HTR-8/SVneo (cell line): ENCODE measurements at regions not wholly inside any gene's neighbourhood (a gene's known extent, or its start where the extent isn't known, plus 50 kb on each side); places are given as distances from the start of the nearest gene placed in this dataset.

Source experiments
- DNase-seq: peaks from one replicate; pipeline ENCODE4 v3.0.0; 2011; ENCODE audit warnings: low spot score, mixed read lengths; ENCODE audit not compliant: insufficient read length
- FAIRE-seq: peaks from 2 replicates; lab custom pipeline; 2011; peaks lifted over from hg19 to GRCh38; lab: Jason Lieb, UNC

- no peak for FAIRE-seq
- DNase-seq = no peak
Measured at GRCh38 chr12:41795051-41795600, 349.5 kb downstream of the GXYLT1 start.

GRCh38 chr12:41794336-41794735 is 350.3 kb downstream of the GXYLT1 start:
- FAIRE-seq = no peak
- no peak for DNase-seq

GRCh38 chr12:41784957-41785356 is 359.7 kb downstream of the GXYLT1 start:
- DNase-seq = no peak
- FAIRE-seq = no peak

GRCh38 chr12:41778934-41779333 is 365.7 kb downstream of the GXYLT1 start:
- FAIRE-seq (no peak), DNase-seq (no peak)

GRCh38 chr12:41777064-41777790 is 367.4 kb downstream of the GXYLT1 start:
- DNase-seq = no peak
- FAIRE-seq = no peak

- no peak for DNase-seq
- FAIRE-seq = no peak
Measured at GRCh38 chr12:41772478-41772877, 372.2 kb downstream of the GXYLT1 start.

GRCh38 chr12:41769810-41770209 is 374.9 kb downstream of the GXYLT1 start:
- FAIRE-seq (no peak), DNase-seq (no peak)

GRCh38 chr12:41768456-41768855 is 376.2 kb downstream of the GXYLT1 start:
- DNase-seq (no peak), FAIRE-seq (no peak)

GRCh38 chr12:41762691-41763090 is 382.0 kb downstream of the GXYLT1 start:
- DNase-seq (no peak), FAIRE-seq (no peak)

GRCh38 chr12:41745593-41745992 is 399.1 kb downstream of the GXYLT1 start:
- no peak for DNase-seq

GRCh38 chr12:41743835-41744234 is 400.8 kb downstream of the GXYLT1 start:
- DNase-seq = no peak

More at GRCh38 chr12:41745593-41745992, 399.1 kb downstream of the GXYLT1 start:
- no peak for FAIRE-seq

GRCh38 chr12:41739066-41739465 is 405.6 kb downstream of the GXYLT1 start:
- DNase-seq (no peak), FAIRE-seq (no peak)

More at GRCh38 chr12:41743835-41744234, 400.8 kb downstream of the GXYLT1 start:
- no peak for FAIRE-seq

- DNase-seq = no peak
- no peak for FAIRE-seq
Measured at GRCh38 chr12:41737423-41737822, 407.3 kb downstream of the GXYLT1 start.

GRCh38 chr12:41736436-41736835 is 408.2 kb downstream of the GXYLT1 start:
- FAIRE-seq = no peak
- no peak for DNase-seq

- DNase-seq (no peak), FAIRE-seq (no peak)
Measured at GRCh38 chr12:41731691-41732090, 413.0 kb downstream of the GXYLT1 start.

GRCh38 chr12:41731061-41731460 is 413.6 kb downstream of the GXYLT1 start:
- FAIRE-seq (no peak), DNase-seq (no peak)

- DNase-seq (no peak), FAIRE-seq (no peak)
Measured at GRCh38 chr12:41724216-41724615, 420.5 kb downstream of the GXYLT1 start.

- FAIRE-seq (no peak), DNase-seq (no peak)
Measured at GRCh38 chr12:41719214-41719613, 425.5 kb downstream of the GXYLT1 start.

GRCh38 chr12:41715256-41715655 is 429.4 kb downstream of the GXYLT1 start:
- FAIRE-seq = no peak
- no peak for DNase-seq

GRCh38 chr12:41709463-41710285 is 435.0 kb downstream of the GXYLT1 start:
- DNase-seq (no peak), FAIRE-seq (no peak)

- FAIRE-seq (no peak), DNase-seq (no peak)
Measured at GRCh38 chr12:41709012-41709411, 435.7 kb downstream of the GXYLT1 start.
